DMS53 treated with DMSO at 0.1 percent for 48 hours (cell line): ENCODE measurements at regions not wholly inside any gene's neighbourhood (a gene's known extent, or its start where the extent isn't known, plus 50 kb on each side); places are given as distances from the start of the nearest gene placed in this dataset.
"Not testable (repeated sequence)": the region's sequence is repeated elsewhere in the genome, so short reads cannot be mapped to it uniquely, and the experiment has no call there.

Source experiments
- DNase-seq: peaks from one replicate; lab custom pipeline; 2025; ENCODE audit not compliant: unreplicated experiment; lab: John Stamatoyannopoulos, UW

DNA sequence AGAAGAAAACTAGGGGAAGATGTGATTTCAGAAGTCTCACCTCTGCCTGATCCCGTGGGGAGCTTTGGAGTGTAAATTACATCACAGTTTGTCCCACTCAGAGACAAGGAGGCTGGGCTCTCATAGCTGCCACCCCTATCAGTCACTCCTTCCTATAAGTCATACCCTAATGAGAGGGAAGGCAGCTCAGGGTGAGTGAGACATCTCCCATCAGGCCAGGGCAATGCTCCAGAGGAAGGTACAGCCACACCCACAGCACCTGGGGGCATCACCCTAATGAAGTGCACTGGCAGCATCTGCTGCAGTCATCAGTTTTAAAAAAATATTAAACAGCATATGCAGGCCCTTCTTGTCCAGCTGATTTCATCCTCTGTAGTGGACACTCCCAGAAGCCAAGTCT lies 223.1 kb upstream of the NBPF12 start:
- not testable (repeated sequence) for DNase-seq

DNA sequence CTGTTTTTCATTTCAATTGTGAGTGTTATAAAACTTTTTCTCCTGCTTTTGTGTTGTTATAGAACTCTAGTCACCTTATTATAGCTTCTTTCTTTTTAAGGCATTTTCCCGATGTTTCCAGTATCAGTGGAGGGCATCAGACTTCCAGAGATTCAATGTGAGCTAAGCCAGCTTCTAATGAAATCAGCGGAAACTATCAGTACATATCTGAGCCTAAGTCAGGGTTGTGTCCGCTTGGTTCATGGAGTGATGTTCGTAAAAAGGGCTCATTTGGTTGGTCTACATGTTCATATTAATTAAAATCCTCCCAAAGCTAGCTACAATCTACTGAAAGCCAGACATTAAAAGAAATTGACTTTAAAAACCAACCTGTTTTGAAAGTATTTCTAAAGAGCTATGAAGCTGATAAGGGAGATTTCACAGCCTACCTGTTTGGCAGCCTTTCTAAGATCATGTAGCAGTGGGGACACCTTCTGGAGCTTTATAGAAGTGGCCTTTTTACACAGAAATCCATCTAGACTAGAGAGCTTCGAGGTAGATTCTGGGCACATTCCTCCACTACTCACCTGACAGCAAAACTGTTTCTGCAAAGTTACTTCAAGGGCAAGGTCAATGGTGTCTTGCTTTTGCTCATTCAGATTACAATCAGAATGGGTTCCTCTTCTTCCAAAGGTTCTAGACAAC lies 227.1 kb upstream of the NBPF12 start:
- peak; percentile 47 for DNase-seq

DNA sequence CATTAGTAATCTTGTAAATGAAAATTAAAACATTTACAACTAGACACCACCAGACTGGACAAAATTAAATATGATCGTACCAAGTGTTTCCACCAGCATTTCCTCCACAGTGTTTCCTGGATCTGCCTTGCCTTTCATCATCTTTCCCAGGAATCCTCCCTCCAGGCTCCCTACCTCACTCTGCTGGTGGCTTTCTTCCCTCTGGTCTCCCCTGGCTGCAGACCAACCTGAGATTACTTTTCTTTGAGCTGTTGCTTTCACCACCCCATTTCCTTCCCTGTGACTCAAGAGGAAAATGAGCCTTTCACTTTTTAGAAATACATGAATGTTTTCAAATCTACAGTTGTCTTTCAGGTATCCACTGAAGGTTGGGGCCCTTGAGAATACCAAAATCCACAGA lies 228.8 kb upstream of the NBPF12 start:
- not testable (repeated sequence) for DNase-seq

DNA sequence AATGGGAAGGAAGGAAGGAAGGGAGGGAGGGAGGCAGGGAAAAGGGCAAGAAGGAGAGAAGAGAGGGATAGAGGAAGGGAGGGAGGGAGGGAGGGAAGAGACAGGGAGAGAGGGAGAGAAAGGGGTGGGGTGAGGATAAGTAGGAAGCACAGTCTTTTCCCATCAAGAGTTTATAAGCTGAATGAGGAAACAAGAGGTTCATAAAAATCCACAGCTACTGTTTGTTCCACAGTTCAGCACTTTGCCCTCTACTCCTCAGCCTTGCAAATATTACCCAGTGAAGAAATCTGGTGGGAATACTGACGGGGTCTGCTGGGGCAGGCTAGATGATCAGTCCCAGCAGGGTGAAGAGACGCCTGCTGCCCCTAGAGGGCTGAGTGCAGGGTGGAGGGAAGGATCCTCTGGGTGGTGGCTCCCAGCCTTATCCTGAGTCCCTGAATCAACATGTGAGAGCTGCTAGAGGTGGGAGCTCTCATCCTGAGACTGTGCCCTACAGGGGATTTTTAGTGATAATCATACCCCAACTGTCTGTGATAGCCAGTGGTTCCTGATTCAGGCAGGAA lies 233.9 kb upstream of the NBPF12 start:
- DNase-seq = not testable (repeated sequence)

DNA sequence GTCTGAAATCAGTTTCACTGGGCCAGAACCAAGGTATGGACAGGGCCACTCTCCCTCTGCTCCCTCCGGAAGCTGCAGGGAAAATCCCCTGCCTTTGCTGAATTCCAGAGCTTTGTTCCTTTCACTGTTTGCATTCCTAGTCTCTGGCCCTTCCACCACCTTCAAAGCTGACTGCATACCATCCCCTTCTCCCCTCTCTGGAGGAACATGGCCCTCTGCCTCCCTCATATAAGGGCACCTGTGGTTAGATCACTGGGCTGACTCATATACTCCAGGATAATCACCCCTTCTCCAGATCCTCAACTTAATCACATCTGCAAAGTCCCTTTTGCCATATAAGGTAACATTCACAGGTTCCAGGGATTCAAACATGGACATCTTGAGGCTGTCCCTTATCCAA lies 236.8 kb upstream of the NBPF12 start:
- DNase-seq = not testable (repeated sequence)

DNA sequence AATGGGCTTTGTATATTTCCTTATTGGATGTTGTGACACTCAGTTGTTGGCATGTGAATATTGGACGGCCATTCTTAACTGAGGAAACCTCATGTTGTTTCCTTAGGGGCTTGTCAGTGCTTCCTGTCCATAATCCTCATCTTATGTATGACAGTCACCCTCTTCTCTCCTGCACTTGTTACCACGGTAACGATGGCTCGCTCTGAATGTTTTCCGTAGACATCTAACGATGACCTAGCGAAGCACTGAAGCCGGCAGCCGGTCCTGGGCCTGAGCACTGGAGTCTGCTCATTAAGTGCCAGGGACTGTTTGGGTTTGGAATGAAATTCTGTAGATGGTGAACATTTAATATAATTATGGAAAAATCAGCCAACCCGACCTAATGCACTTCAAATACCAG lies 242.7 kb upstream of the NBPF12 start:
- DNase-seq = not testable (repeated sequence)

DNA sequence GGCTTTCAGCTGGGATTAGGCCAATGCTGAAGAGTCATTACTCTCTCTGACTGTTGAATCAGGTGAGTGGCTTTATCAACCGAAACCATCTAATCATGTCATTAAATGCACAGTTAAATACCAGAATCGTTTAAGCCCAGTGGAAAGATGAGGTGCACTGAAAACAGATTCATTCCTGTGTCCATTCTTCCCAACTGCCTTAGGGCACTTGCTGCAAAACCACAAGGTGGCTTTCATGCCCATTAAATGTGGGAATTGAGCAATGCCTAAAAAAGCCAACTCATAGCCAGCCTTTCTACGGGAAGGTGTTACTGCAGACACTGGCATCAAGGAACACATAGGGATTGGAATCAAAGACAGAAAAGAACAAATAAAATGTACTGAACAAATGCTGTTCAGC lies 246.3 kb upstream of the NBPF12 start:
- not testable (repeated sequence) for DNase-seq

DNA sequence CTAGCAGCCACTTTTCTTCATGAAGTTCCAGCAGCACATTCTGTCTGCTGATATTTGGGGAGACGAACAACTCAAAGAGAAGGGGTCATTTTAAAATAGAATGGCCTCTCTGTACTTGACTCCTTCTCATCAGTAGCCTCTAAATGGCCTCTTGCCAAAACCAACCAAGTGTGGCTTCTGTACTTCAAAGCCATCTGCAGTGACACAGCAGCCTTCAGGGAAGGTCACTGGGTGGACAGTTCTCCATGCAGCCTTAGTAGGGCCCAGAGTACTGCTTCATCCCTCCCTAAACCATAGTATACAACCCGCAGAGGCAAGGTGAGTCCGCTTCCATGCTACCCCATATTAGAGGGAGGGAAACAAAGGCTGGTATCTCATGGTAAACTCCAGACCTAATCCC lies 249.2 kb upstream of the NBPF12 start:
- not testable (repeated sequence) for DNase-seq

DNA sequence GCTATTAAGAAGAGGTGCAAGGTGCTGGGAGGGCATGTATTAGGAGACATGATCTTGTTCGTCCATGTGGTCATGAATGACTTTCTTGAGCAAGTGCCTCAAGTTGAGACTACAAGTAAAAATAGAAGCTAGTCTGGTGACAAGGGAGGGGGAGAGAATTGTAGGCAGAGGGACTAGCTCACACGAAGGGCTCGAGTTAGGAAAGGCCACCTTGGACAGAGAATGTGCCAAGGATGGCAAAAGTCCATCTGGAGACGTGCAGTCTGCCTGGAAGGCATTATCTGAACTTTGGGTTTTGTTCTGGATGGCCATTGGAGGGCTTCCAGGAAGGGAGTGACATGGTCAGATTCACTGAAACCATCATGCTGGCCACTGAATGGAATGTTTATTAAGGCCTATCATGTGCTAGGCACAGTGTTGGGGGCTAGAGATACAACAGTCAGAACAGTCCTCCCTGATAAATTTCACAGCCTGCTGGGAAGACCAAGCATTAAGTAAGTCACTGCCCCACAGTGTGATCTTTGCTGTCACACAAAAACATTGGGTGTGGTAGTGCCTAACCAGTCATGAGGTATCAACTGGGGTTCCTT lies 251.3 kb upstream of the NBPF12 start:
- not testable (repeated sequence) for DNase-seq

DNA sequence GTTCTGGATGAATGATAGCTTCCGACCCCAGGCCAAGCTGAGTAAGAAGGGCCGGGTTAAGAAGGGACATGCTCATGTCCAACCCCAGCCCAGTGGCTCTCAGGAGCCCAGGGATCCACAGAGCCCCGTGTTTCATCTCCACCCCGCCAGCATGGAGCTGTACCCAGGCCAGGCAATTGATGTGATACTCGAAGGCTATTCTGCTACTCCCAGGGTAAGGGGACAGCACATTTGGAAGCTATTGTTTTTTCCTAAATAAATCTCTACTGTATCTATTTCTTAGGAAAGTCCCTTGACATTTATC lies 255.0 kb upstream of the NBPF12 start:
- not testable (repeated sequence) for DNase-seq

DNA sequence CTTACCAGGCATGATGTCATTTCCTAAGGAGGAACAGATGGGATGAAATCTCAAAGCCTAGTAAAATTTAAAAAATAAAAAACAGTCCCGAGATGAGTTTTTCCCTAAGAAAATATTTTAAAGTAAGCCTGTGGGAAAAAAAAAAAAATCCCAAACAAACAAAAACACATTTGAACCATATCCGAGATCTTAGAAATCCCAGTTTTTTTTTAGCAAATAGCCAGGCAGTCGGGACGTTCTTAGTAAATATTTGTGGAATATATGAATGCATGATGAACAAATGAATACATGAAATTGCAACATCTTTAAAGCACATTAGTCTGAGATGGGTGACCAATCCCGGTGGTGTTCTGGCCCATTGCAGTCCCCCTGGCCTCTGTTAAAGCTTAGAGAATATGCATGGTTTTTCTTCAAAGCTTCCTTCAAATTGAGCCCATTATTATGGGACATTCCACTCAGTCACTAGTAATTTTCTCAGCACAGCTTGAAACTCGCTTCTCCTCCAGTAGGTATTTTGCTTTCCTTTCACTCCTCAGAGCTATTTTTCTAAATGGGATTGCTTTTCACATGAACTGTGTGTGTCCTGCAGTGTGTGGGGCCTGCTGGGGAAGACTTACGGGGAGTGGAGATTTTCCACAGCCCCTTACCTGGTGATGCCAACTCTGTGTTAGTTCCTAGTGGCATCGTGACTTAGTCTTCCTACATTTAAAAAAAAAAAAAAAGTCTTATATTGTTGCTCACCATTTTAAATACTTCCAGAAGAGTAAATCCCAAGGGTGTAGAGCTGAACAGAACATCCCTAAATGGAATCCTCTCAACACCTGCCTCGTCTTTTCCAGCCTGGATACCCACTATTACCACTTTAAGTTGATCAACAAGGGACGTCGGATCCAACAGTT lies 255.6 kb upstream of the NBPF12 start:
- DNase-seq = not testable (repeated sequence)

DNA sequence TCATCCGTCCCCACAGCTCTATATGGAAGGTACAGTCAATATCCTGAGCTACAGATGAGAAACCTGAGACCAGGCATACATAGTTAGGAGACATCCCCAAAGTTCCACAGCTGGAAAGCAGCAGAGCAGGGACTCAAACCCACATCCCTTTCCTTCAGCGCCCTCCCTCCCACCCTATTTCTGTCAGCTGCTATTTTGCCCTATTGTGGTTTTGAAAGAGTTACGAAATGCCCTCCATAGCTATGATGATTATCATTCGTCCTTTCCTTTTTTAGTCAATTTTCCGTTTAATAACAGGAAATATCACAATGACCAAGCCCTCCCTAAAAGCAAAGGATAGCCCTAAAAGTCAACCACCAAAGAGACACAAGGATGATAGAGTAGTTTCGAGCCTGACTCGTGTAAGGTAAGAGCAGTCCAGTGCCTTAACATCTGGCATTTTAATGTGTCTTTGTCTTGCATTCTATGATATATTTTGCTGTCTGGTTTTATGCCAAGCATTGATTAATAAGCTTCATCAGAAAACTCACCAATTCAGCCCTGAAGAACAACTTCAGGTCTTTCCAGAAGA lies 264.3 kb upstream of the NBPF12 start:
- DNase-seq = not testable (repeated sequence)

DNA sequence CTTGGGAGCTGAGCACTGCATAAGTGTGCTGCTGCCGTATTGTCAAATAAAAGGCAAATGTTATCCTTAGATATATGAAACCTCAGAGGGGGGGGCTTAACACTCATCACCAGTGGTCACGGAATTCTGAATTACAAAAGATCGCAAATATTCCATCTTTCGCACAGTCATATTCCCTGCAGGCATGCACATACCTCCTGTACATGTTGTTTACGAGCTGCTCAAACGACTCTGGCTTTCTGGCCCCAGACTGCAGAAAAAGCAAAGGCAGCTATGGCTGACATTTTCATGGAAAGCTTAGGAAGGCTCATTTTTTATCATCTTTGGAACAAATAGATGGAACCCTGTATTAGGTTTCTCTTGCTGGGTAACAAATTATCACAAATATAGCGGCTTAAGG lies 265.5 kb upstream of the NBPF12 start:
- DNase-seq = not testable (repeated sequence)

DNA sequence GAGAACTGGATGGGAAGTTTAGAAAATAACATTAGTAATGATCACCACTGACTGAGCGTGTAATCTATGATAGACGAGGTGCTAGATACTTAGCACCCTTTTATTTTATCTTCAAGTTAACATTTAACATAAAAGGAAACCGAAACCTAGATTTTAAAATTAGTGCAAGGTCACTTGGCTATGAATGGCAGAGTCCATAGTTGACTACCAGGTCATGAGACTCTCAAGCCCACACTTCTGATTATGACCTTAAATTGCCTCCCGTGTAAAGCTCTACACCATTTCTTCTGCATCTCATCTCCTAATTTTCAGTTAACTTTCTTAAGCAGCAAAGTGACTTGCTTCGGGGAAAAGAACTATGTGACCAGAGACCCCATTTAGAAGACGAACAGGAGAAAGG lies 266.5 kb upstream of the NBPF12 start:
- not testable (repeated sequence) for DNase-seq

DNA sequence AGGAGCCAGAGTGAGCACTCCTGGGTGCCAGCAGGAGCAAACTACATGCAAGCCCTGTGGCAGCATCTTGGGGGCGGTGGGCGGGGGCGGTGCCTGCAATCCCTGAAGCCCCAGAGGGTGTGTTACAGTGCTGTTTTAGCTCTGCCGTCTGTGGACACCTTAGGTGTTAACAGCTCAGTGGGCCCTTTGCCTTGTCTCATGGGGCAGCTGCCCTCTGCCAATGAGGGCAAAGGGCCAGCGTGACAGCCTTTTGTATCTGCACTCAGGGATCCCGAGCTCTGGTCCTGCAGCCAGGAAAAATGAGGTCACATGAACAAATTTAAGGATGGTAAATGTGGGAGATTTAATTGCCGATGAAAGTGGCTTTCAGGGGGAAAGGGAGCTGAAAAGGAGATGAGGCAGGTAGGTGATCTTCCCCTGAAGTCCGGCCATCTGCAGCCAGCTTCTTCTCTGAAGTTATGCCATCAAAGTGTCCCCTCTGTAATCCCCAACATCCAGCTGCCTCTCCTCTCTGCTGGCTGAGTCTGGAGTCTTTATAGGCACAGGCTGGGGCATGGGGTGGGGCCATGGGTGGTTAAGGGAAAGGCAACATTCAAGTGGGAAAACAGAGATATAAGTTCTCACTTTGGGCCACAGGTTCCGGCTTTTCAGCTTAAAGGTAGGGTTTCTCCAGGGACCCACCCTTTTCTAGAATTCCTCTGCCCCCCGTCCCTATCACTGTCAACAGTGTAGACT lies 267.1 kb upstream of the NBPF12 start:
- DNase-seq = not testable (repeated sequence)

DNA sequence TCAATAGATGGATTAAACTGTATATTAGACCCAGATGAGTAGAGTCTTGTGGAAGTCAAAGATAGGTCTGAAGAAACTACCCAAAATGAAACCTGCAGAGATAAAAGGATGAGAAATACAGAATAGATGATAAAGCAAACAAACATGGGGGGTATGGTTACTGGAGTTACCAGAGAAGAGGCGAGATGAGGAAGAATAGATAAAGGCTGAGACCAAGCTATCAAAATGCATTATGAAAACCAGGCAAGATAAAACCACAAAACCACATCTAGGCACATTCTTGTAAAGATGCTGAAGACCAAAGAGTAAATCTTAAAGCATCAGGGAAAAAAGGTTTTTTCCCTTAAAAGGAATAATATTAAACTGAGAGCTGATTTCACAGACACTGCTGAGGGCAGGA lies 271.8 kb upstream of the NBPF12 start:
- DNase-seq = not testable (repeated sequence)

DNA sequence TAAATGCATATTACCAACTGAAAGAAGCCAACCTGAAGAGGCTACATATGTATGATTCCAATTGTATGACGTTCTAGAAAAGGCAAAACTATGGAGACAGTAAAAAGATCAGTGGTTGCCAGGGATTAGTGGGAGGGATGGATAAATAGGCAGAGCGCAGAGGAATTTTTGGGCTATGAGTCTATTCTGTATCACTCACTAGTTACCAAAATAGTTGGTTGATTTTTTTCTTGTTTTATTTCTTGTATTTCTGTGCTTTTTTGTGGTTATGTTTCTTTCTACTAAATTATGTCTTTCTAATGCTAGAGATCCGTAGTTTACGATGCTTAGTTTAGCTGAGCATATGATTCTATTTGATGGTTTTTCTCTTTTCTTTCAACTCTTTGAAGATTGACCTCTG lies 277.9 kb upstream of the NBPF12 start:
- DNase-seq = not testable (repeated sequence)

DNA sequence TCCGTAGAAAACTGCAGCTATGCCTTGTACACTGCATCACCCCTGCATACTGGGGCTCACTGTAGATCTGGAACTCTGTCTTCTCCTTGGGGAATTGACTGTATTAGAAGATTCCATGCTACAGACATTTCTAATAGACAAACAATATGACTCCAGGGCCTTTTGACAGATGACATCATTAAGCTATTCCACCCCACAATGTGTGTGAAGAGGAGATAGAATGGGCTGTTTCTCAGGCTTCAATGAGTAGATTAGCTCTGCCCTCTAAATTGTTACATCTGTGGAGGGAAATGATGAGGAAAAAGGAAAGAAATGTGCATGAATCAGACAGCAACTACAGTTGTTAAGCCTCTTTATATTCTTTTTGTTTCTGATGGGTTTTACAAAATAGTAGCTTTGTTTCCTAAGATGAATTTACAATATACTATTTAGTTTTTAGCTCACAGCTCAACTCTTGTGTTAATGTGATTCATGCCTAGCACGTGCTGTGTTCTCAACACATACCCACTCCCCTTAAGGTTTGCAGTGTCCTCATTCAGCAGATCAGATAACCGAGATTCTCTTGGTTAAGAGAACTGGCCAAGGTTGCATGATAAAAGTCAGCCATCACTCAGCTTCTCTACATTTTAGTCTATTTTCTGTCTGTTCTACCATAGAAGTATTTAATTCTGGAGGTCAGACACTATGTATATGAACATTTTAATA lies 281.6 kb upstream of the NBPF12 start:
- not testable (repeated sequence) for DNase-seq

DNA sequence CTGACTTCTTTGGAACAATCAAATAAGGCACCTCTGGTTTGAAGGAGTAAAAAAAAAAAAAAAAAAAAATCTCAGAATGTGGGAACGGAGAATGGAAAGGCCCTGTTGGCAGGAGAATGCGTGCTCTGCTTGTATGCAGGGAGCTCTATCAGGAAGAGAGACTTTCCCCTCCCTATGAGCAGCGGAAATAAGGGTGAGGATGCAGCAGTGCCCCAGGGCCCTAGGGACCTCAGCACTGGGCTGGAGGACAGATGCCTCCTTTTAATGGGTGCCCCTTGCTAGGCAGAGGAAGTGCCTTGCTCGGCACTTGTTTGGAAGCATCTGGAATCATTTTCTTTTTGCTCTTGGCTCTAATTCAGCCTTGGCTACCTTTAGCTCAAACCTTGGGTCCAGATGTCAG lies 283.4 kb upstream of the NBPF12 start:
- not testable (repeated sequence) for DNase-seq
